ENCODE measurements at regions not wholly inside any gene's neighbourhood (a gene's known extent, or its start where the extent isn't known, plus 50 kb on each side); places are given as distances from the start of the nearest gene placed in this dataset.

DNA sequence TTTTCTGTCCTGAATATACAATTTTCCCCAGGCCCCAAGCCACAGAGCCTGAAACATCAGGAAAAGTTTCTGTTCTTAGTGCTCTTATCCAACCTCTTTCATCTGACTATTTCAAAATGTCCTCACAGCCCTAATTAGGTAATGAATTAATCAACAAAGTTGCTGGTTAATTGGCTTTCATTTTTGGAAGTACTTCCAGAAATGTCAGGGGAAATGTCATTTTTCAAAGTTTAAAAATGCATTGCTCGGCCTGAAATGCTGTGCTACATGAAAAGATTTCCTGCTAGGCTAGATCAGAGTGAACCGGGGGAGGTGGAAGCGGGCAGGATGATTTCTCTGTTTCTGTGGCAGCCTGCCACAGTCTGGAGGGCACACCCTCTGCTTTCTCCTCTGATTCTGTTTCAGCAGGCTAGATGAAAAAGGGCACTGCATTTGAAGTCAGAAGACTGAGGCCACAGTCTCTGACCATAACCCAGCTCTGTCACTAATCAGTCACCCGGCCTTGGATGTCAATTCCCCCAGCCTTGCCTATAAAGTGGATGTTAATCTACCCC, 55.9 kb upstream of the BARX1 start:
- Mint-ChIP-seq H3K36me3 (no peaks in the 10 kb centered on the region), H3K27me3 (ENCODE audit: low read depth) (no peaks in the 10 kb centered on the region; the same call in 1 of the 2 replicates), H3K4me1 (no peaks in the 10 kb centered on the region), H3K9me3 (no peaks in the 10 kb centered on the region), H3K4me3 (no peak overlapping the region), H3K27ac (no peak overlapping the region)
- ChIA-PET CTCF (interaction anchor here (0.6 to 5.9 kb wide), 2 partner anchors 45 to 202 kb away, joined by 3 to 156 read pairs; no protein-coding TSS in a partner anchor), POLR2A (no interaction called here)
- no peak for DNase-seq (ENCODE audit: low spot score)
- no peak for ATAC-seq
- TF ChIP-seq CTCF (IDR thresholded peaks at IDR 0.05) (no peak), NFE2L1 (CRISPR knock-in tag; IDR thresholded peaks at IDR 0.05) (no peak), ATF1 (CRISPR knock-in tag; IDR thresholded peaks at IDR 0.05) (no peak), FOXP1 (CRISPR knock-in tag; IDR thresholded peaks at IDR 0.05; ENCODE audit: borderline replicate concordance) (no peak), RORB (CRISPR knock-in tag; IDR thresholded peaks at IDR 0.05) (no peak), MLX (CRISPR knock-in tag; IDR thresholded peaks at IDR 0.05) (no peak), PRDM15 (CRISPR knock-in tag; IDR thresholded peaks at IDR 0.05) (no peak), TEAD4 (CRISPR knock-in tag; IDR thresholded peaks at IDR 0.05) (no peak)
- TF ChIP-seq, protein P1, sequence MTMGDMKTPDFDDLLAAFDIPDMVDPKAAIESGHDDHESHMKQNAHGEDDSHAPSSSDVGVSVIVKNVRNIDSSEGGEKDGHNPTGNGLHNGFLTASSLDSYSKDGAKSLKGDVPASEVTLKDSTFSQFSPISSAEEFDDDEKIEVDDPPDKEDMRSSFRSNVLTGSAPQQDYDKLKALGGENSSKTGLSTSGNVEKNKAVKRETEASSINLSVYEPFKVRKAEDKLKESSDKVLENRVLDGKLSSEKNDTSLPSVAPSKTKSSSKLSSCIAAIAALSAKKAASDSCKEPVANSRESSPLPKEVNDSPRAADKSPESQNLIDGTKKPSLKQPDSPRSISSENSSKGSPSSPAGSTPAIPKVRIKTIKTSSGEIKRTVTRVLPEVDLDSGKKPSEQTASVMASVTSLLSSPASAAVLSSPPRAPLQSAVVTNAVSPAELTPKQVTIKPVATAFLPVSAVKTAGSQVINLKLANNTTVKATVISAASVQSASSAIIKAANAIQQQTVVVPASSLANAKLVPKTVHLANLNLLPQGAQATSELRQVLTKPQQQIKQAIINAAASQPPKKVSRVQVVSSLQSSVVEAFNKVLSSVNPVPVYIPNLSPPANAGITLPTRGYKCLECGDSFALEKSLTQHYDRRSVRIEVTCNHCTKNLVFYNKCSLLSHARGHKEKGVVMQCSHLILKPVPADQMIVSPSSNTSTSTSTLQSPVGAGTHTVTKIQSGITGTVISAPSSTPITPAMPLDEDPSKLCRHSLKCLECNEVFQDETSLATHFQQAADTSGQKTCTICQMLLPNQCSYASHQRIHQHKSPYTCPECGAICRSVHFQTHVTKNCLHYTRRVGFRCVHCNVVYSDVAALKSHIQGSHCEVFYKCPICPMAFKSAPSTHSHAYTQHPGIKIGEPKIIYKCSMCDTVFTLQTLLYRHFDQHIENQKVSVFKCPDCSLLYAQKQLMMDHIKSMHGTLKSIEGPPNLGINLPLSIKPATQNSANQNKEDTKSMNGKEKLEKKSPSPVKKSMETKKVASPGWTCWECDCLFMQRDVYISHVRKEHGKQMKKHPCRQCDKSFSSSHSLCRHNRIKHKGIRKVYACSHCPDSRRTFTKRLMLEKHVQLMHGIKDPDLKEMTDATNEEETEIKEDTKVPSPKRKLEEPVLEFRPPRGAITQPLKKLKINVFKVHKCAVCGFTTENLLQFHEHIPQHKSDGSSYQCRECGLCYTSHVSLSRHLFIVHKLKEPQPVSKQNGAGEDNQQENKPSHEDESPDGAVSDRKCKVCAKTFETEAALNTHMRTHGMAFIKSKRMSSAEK (CRISPR knock-in tag; IDR thresholded peaks at IDR 0.05; ENCODE audit: borderline replicate concordance): no peak
- TF ChIP-seq, protein P2, sequence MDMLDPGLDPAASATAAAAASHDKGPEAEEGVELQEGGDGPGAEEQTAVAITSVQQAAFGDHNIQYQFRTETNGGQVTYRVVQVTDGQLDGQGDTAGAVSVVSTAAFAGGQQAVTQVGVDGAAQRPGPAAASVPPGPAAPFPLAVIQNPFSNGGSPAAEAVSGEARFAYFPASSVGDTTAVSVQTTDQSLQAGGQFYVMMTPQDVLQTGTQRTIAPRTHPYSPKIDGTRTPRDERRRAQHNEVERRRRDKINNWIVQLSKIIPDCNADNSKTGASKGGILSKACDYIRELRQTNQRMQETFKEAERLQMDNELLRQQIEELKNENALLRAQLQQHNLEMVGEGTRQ (CRISPR knock-in tag; IDR thresholded peaks at IDR 0.05): no peak
- TF ChIP-seq, protein P3, sequence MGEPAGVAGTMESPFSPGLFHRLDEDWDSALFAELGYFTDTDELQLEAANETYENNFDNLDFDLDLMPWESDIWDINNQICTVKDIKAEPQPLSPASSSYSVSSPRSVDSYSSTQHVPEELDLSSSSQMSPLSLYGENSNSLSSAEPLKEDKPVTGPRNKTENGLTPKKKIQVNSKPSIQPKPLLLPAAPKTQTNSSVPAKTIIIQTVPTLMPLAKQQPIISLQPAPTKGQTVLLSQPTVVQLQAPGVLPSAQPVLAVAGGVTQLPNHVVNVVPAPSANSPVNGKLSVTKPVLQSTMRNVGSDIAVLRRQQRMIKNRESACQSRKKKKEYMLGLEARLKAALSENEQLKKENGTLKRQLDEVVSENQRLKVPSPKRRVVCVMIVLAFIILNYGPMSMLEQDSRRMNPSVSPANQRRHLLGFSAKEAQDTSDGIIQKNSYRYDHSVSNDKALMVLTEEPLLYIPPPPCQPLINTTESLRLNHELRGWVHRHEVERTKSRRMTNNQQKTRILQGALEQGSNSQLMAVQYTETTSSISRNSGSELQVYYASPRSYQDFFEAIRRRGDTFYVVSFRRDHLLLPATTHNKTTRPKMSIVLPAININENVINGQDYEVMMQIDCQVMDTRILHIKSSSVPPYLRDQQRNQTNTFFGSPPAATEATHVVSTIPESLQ (CRISPR knock-in tag; IDR thresholded peaks at IDR 0.05): no peak
- TF ChIP-seq, protein P4, sequence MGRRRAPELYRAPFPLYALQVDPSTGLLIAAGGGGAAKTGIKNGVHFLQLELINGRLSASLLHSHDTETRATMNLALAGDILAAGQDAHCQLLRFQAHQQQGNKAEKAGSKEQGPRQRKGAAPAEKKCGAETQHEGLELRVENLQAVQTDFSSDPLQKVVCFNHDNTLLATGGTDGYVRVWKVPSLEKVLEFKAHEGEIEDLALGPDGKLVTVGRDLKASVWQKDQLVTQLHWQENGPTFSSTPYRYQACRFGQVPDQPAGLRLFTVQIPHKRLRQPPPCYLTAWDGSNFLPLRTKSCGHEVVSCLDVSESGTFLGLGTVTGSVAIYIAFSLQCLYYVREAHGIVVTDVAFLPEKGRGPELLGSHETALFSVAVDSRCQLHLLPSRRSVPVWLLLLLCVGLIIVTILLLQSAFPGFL (CRISPR knock-in tag; IDR thresholded peaks at IDR 0.05; ENCODE audit: borderline replicate concordance): no peak

All from WTC11 (cell line).